Heart right ventricle (tissue), 16 donors: ENCODE measurements at regions not wholly inside any gene's neighbourhood (a gene's known extent, or its start where the extent isn't known, plus 50 kb on each side); places are given as distances from the start of the nearest gene placed in this dataset.

ENCODE experiments used
- ATAC-seq, 8 donors: fragments of 200-7000 bp; cut with Tn5 transposase; one replicate each; pipeline ENCODE4 v1.9.1; 2020; ENCODE audit warnings: mild to moderate bottlenecking in 8 of 8, moderate library complexity in 8 of 8, moderate number of reproducible peaks in 1 of 8
- DNase-seq, 2 donors: peaks; one replicate each; pipeline ENCODE4 v3.0.0-alpha.2; 2020
- H3K27ac ChIP-seq, 10 donors: fragments of 200-600 bp; sonication (generic) in 2 of 10; one replicate each; pipeline versions ENCODE4 v1.5.0 to v1.8.0; 2020 to 2022; ENCODE audit warnings: mild to moderate bottlenecking in 3 of 10
- H3K27me3 ChIP-seq, 7 donors: fragments of 200-600 bp; one replicate each; pipeline ENCODE4 v1.8.0; 2021 to 2022; ENCODE audit warnings: mild to moderate bottlenecking in 2 of 7
- H3K36me3 ChIP-seq, 9 donors: fragments of 200-600 bp; sonication (generic) in 1 of 9; one replicate each; pipeline versions ENCODE4 v1.5.0 to v1.8.0; 2020 to 2022; ENCODE audit warnings: mild to moderate bottlenecking in 2 of 9
- H3K4me1 ChIP-seq, 9 donors: fragments of 200-600 bp; sonication (generic) in 1 of 9; one replicate each; pipeline versions ENCODE4 v1.5.0 to v1.8.0; 2020 to 2022; ENCODE audit warnings: mild to moderate bottlenecking in 4 of 9
- H3K4me3 ChIP-seq, 10 donors: fragments of 200-600 bp; sonication (generic) in 2 of 10; one replicate each; pipeline versions ENCODE4 v1.5.0 to v1.8.0; 2020 to 2022; ENCODE audit warnings: mild to moderate bottlenecking in 7 of 10, moderate library complexity in 2 of 10
- H3K9me3 ChIP-seq, 11 donors: fragments of 200-600 bp in 10 of 11; sonication (generic) in 2 of 11; one replicate each; pipeline versions ENCODE4 v1.5.0 to v1.8.0; 2013 to 2022; ENCODE audit warnings: mild to moderate bottlenecking in 2 of 11, control low read depth in 1 of 11, moderate library complexity in 1 of 11
- WGBS, 2 donors: extraction: QIAGEN DNeasy Blood & Tissue Kit; methylation state at CpG; one replicate each; pipeline ENCODE4 v1.1.7; 2013; ENCODE audit warnings: inconsistent platforms in 1 of 2; 5-methylcytosine and 5-hydroxymethylcytosine counted together
- intact Hi-C, 10 donors: fragments of 100-400 bp; cut with DNase I; formaldehyde crosslinking; loops; one replicate each; pipeline versions ENCODE4 v1.11.1 to v1.14.2; 2022
- TF ChIP-seq, protein P1 (sequence below), 9 donors: fragments of 200-600 bp; sonication (generic) in 2 of 9; IDR thresholded peaks; one replicate each; pipeline versions ENCODE4 v1.5.0 to v1.8.0; 2021 to 2022; ENCODE audit warnings: antibody characterized with exemption in 9 of 9, mild to moderate bottlenecking in 5 of 9, moderate library complexity in 1 of 9
- donor health status: Arrhythmogenic right ventricular cardiomyopathy.
- donor health status: ischemic (EF 13 %, LVEDD 7.1; RV severe dilation, severe dysfunction).
- donor health status: healthy with polysubstance abuse.
- donor health status: DM: no; HTN: yes; CAD: no.
- donor health status: DM: no; HTN: no; CAD: no.
- donor health status: ischemic (EF 25% LVEDD 6.9; RV normal size, moderate dysfunction).
- donor health status: ischemic (EF 25% LVEDD 5.7; RV mildly dilated, moderate dysfunction).
- donor health status: healthy.
- donor health status: DM: yes; HTN: yes; CAD: no.
- donor health status: Ischemic cardiomyopathy.
- donor health status: ischemic (EF 35%, LVEDD 5.7; RV mildly dilated, moderate dysfunction).
- donor health status: nonischemic (EF 11% LVEDD 7.7; RV severe dilation, severe dysfunction).
- donor health status: DM: yes; HTN: yes; CAD: no.
- donor health status: PGD.
- donor health status: ischemic (EF 29% LVEDD 5.4; RV normal size, mild dysfunction).
- donor health status: nonischemic (EF 23%, LVEDD 6.1; RV moderate dilation, normal function).

DNA sequence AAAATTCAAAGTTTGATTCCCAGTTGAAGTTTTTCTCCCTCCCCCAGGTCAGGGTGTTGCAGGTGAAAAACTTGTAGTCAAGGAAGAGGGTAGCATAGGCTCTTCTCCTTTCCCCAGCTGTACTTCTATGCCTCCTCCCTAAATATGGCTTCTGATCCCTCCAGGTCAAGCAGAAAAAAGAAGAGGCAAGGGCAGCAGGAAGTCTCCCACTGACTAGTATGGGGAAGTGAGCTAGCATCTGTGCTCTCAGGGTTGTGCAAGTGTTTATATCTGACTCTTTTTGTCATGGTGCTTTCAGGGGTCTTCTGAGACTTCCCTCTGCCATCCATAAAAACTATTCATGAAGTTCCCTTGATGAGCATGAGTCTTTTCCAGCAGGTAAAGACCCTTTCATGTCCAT is 76.0 kb downstream of the ATPSCKMT start:
- Histone ChIP-seq H3K4me3 (no peak overlapping the region), H3K9me3 (peaks cover 0 to 6% (median 0%) of the 10 kb centered on the region in 11 donors), H3K36me3 (no peaks in the 10 kb centered on the region), H3K27me3 (no peaks in the 10 kb centered on the region), H3K4me1 (no peaks in the 10 kb centered on the region), H3K27ac (no peak overlapping the region)
- peak in 3 of 8 donors; percentile 23 to 44 (median 29) for ATAC-seq
- no peak for DNase-seq
- intact Hi-C loops = no loop called here
- TF ChIP-seq, protein P1, sequence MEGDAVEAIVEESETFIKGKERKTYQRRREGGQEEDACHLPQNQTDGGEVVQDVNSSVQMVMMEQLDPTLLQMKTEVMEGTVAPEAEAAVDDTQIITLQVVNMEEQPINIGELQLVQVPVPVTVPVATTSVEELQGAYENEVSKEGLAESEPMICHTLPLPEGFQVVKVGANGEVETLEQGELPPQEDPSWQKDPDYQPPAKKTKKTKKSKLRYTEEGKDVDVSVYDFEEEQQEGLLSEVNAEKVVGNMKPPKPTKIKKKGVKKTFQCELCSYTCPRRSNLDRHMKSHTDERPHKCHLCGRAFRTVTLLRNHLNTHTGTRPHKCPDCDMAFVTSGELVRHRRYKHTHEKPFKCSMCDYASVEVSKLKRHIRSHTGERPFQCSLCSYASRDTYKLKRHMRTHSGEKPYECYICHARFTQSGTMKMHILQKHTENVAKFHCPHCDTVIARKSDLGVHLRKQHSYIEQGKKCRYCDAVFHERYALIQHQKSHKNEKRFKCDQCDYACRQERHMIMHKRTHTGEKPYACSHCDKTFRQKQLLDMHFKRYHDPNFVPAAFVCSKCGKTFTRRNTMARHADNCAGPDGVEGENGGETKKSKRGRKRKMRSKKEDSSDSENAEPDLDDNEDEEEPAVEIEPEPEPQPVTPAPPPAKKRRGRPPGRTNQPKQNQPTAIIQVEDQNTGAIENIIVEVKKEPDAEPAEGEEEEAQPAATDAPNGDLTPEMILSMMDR (IDR thresholded peaks at IDR 0.05) = no peak

DNA sequence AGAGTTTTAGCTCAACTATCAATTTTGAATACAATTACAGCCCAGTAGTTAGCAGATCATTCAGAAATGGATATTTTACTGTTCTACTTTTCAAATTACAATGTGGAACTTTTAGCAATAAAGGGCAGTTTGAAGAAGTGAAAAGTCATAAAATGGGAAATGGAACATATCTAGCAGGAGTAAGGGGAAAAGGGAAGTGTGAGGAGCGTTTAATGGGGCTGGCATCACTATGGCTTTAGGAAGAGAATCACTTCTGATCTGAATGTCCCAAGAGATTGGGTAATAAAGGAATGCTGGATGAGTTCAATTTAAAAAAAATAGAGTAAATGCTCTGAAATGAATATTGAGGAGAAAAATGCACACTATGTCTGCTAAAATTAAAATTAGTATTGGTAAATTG is 77.4 kb downstream of the ATPSCKMT start:
- WGBS, 2 donors = 47 to 56% methylated on average over 1 of the region's 1 CpG
- Histone ChIP-seq H3K36me3 (no peaks in the 10 kb centered on the region), H3K9me3 (peaks cover 0 to 4% (median 0%) of the 10 kb centered on the region in 11 donors), H3K27me3 (no peaks in the 10 kb centered on the region), H3K4me3 (no peak overlapping the region), H3K4me1 (no peaks in the 10 kb centered on the region), H3K27ac (no peak overlapping the region)
- DNase-seq (no peak), ATAC-seq (no peak)
- TF ChIP-seq, protein P1 (IDR thresholded peaks at IDR 0.05) = no peak
- intact Hi-C loops = no loop called here

DNA sequence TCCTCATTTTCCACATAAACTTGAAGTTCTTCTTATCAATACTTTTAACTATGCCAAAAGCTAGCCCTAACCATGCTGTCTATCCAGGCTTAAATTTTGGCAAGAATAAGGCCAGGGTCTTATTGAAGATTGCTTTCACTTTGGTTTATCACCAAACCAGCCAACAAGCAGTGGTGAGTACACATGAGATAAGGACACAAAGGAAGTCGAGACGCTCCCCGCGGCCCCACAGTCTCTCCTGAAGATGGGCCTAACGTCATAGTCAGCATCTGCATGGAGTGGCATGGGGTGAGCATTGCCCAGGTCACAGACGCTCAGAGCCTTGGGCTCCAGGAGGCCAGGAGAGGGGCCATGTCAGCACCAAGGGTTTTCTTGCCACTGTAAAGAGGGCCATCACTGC is 80.3 kb downstream of the ATPSCKMT start:
- intact Hi-C loops = no loop called here
- H3K27ac ChIP-seq = no peak overlapping the region
- no peak for ATAC-seq
- H3K36me3 ChIP-seq = no peaks in the 10 kb centered on the region
- no peak for DNase-seq
- 83 to 86% methylated on average over 6 of the region's 6 CpGs for WGBS, 2 donors
- H3K27me3 ChIP-seq = no peaks in the 10 kb centered on the region
- no peaks in the 10 kb centered on the region for H3K4me1 ChIP-seq
- H3K9me3 ChIP-seq = peaks cover 0 to 33% (median 19%) of the 10 kb centered on the region in 11 donors
- TF ChIP-seq, protein P1 (IDR thresholded peaks at IDR 0.05) = no peak
- no peak overlapping the region for H3K4me3 ChIP-seq

DNA sequence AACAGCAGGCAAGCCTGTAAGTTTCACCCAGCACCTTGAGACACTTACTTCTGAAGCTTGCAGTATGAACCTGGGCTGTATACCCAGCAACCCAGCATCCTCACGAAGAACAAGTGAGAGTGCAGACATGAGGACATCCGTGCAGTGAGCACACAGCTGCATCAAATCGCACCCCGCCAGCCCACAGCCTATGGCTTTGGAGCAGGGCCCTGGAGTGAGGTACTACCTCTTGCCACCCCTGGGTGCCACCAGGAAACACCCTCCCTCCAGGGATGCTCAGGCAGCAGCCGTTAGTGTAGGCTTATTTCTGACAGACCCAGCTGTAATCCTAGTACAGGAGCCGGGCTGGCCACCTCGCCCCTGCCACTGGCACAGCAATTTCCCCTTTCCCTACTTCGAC is 81.4 kb downstream of the ATPSCKMT start:
- 79 to 83% methylated on average over 8 of the region's 8 CpGs for WGBS, 2 donors
- Histone ChIP-seq H3K27ac (no peak overlapping the region), H3K4me3 (no peak overlapping the region), H3K4me1 (no peaks in the 10 kb centered on the region), H3K36me3 (no peaks in the 10 kb centered on the region), H3K9me3 (peaks cover 0 to 39% (median 19%) of the 10 kb centered on the region in 11 donors), H3K27me3 (no peaks in the 10 kb centered on the region)
- TF ChIP-seq, protein P1 (IDR thresholded peaks at IDR 0.05) = no peak
- ATAC-seq (no peak), DNase-seq (no peak)
- intact Hi-C loops = no loop called here
